GM12878 (cell line): ENCODE measurements at regions not wholly inside any gene's neighbourhood (a gene's known extent, or its start where the extent isn't known, plus 50 kb on each side); places are given as distances from the start of the nearest gene placed in this dataset.

Experiments used
- ATAC-seq: fragments of 200-7000 bp; cut with Tn5 transposase; 3 replicates; pipeline ENCODE4 v1.9.1; 2020; ENCODE audit warnings: mild to moderate bottlenecking, moderate library complexity
- BruUV-seq: library from RNA; stranded (reverse); fragments of 400-500 nt; replicated peaks from 2 replicates; lab custom pipeline; 2021; lab: Mats Ljungman, UMichigan
- CTCF ChIA-PET: fragments of 300-600 bp; sonication (Branson Sonifier 250); formaldehyde crosslinking; extraction: SDS; loops from one replicate; lab custom pipeline; 2021; ENCODE audit warnings: inconsistent platforms; lab: Yijun Ruan, JAX
- POLR2A ChIA-PET: fragments of 350-600 bp; formaldehyde crosslinking; extraction: SDS; loops from one replicate; lab custom pipeline; 2021; ENCODE audit warnings: inconsistent platforms; lab: Charles Lee
- RAD21 ChIA-PET: fragments of 300-600 bp; sonication (Branson Sonifier 250); formaldehyde crosslinking; loops from one replicate; lab custom pipeline; 2023; ENCODE audit warnings: antibody characterized with exemption; ENCODE audit not compliant: unreplicated experiment; lab: Charles Lee
- SMC1A ChIA-PET: fragments of 300-600 bp; sonication (Branson Sonifier 250); formaldehyde crosslinking; loops from one replicate; lab custom pipeline; 2023; ENCODE audit not compliant: unreplicated experiment, uncharacterized antibody; lab: Charles Lee
- DNase-seq: peaks from one replicate; pipeline ENCODE4 v3.0.0-alpha.2; 2011; ENCODE audit warnings: low read depth, low spot score
- FAIRE-seq: peaks from 3 replicates; lab custom pipeline; 2011; peaks lifted over from hg19 to GRCh38; lab: Jason Lieb, UNC
- H2AFZ ChIP-seq: 2 replicates; pipeline ENCODE4 v1.6.0; 2011; ENCODE audit warnings: low read depth, low read length, control low read depth; ENCODE audit not compliant: control insufficient read depth
- H3K27ac ChIP-seq: 2 replicates; pipeline ENCODE4 v1.5.1; 2011; ENCODE audit warnings: control low read depth; ENCODE audit not compliant: control insufficient read depth, insufficient read depth
- H3K27me3 ChIP-seq, 2 experiments: replicated peaks in 1 of 2; 2 replicates each; pipeline versions ENCODE4 v1.6.0 to v1.6.1; 2011; ENCODE audit warnings: low read length in 1 of 2; ENCODE audit not compliant: control insufficient read depth in 2 of 2, insufficient read depth in 2 of 2
- H3K36me3 ChIP-seq, 2 experiments: 2 replicates each; pipeline ENCODE4 v1.5.1; 2011; ENCODE audit warnings: low read length in 1 of 2; ENCODE audit not compliant: control insufficient read depth in 2 of 2, insufficient read depth in 2 of 2
- H3K4me1 ChIP-seq: 2 replicates; pipeline ENCODE4 v1.6.1; 2011; ENCODE audit warnings: mild to moderate bottlenecking, low read length, moderate library complexity, mixed read lengths; ENCODE audit not compliant: control insufficient read depth, insufficient read depth
- H3K4me2 ChIP-seq: 2 replicates; pipeline ENCODE4 v1.6.0; 2011; ENCODE audit warnings: control low read depth; ENCODE audit not compliant: control insufficient read depth, insufficient read depth
- H3K4me3 ChIP-seq: fragments of 200-600 bp; sonication (generic); 2 replicates; pipeline ENCODE4 v1.5.1; 2016
- H3K79me2 ChIP-seq: 2 replicates; pipeline ENCODE4 v1.6.0; 2011; ENCODE audit warnings: low read length; ENCODE audit not compliant: control insufficient read depth, insufficient read depth
- H3K9ac ChIP-seq: 2 replicates; pipeline ENCODE4 v1.8.0; 2011; ENCODE audit warnings: low read length, control low read depth, mixed read lengths; ENCODE audit not compliant: control insufficient read depth, insufficient read depth
- H3K9me3 ChIP-seq: replicated peaks from 3 replicates; pipeline ENCODE4 v1.5.1; 2011; ENCODE audit warnings: mild to moderate bottlenecking, low read length; ENCODE audit not compliant: control insufficient read depth, insufficient read depth
- H4K20me1 ChIP-seq: 2 replicates; pipeline ENCODE4 v1.6.0; 2011; ENCODE audit not compliant: control insufficient read depth, insufficient read depth
- ATF2 ChIP-seq: IDR thresholded peaks from 2 replicates; pipeline ENCODE4 v1.6.1; 2012; ENCODE audit warnings: low read length, inconsistent platforms
- CREM ChIP-seq: IDR thresholded peaks from 2 replicates; pipeline ENCODE4 v1.6.1; 2014; ENCODE audit warnings: antibody characterized with exemption, low read depth
- E4F1 ChIP-seq: fragments of 450-650 bp; IDR thresholded peaks from 2 replicates; pipeline ENCODE4 v1.6.1; 2018; ENCODE audit warnings: borderline replicate concordance, mild to moderate bottlenecking; ENCODE audit not compliant: partially characterized antibody
- EZH2 ChIP-seq: IDR thresholded peaks from 2 replicates; pipeline ENCODE4 v1.6.1; 2012; ENCODE audit warnings: low read depth, mild to moderate bottlenecking, control low read depth, inconsistent platforms, low read length, borderline replicate concordance; ENCODE audit not compliant: control insufficient read depth
- FOXM1 ChIP-seq: IDR thresholded peaks from 2 replicates; pipeline ENCODE4 v1.6.1; 2012; ENCODE audit warnings: low read depth, mild to moderate bottlenecking, inconsistent platforms, low read length, moderate library complexity
- HDAC2 ChIP-seq: fragments of 200-600 bp; sonication (generic); IDR thresholded peaks from 2 replicates; pipeline ENCODE4 v1.6.1; 2017
- HSF1 ChIP-seq: fragments of 150-350 bp; IDR thresholded peaks from 2 replicates; pipeline ENCODE4 v1.6.1; 2014; ENCODE audit warnings: mild to moderate bottlenecking, low read depth, low read length
- KLF5 ChIP-seq: fragments of 450-650 bp; IDR thresholded peaks from 2 replicates; pipeline ENCODE4 v1.6.1; 2014; ENCODE audit warnings: mild to moderate bottlenecking; ENCODE audit not compliant: partially characterized antibody
- RAD51 ChIP-seq: fragments of 450-650 bp; IDR thresholded peaks from 2 replicates; pipeline ENCODE4 v1.6.1; 2016; ENCODE audit warnings: moderate library complexity, mild to moderate bottlenecking, inconsistent platforms
- RBBP5 ChIP-seq: fragments of 200-600 bp; sonication (generic); conservative IDR thresholded peaks from 2 replicates; pipeline ENCODE4 v1.6.1; 2016
- SIN3A ChIP-seq: IDR thresholded peaks from 2 replicates; pipeline ENCODE4 v1.6.1; 2012; ENCODE audit warnings: low read depth, low read length, improper control_type of control experiment
- in situ Hi-C: fragments of 300-500 bp; cut with MboI; formaldehyde crosslinking; loops from 9 replicates; pipeline ENCODE4 v1.14.3; 2018; ENCODE audit warnings: mixed read lengths
- intact Hi-C: fragments of 100-400 bp; cut with micrococcal nuclease; formaldehyde crosslinking; loops from one replicate; pipeline ENCODE4 v1.14.2; 2022; ENCODE audit not compliant: unreplicated experiment

- Histone ChIP-seq H3K36me3 (no peaks in the 10 kb centered on the region), H3K9me3 (no peaks in the 10 kb centered on the region), H3K9ac (no peak overlapping the region), H3K4me3 (no peak overlapping the region), H3K79me2 (no peaks in the 10 kb centered on the region), H3K27ac (no peak overlapping the region), H4K20me1 (no peaks in the 10 kb centered on the region), H3K4me2 (no peak overlapping the region), H2AFZ (no peak overlapping the region), H3K27me3 (peaks cover 0 to 5% of the 10 kb centered on the region in 2 experiments; a peak in 3 of 4 replicates), H3K4me1 (no peaks in the 10 kb centered on the region)
- TF ChIP-seq SIN3A (no peak), E4F1 (no peak), ATF2 (no peak), FOXM1 (no peak), HSF1 (no peak), CREM (no peak), HDAC2 (no peak), KLF5 (no peak), RAD51 (no peak), EZH2 (no peak), RBBP5 (no peak)
- intact Hi-C loops (no loop called here), in situ Hi-C loops (no loop called here)
- FAIRE-seq (no peak), ATAC-seq (no peak), DNase-seq (no peak)
- ChIA-PET RAD21 (no interaction called here), CTCF (no interaction called here), POLR2A (no interaction called here), SMC1A (no interaction called here)
- BruUV-seq: no TSS peak
Observed at GRCh38 chr1:213617133-213617532, 370.6 kb upstream of the PROX1 start.
